Right ventricle myocardium superior (tissue), 1 donor: ENCODE measurements at regions not wholly inside any gene's neighbourhood (a gene's known extent, or its start where the extent isn't known, plus 50 kb on each side); places are given as distances from the start of the nearest gene placed in this dataset.

Experiments
- ATAC-seq: fragments of 200-7000 bp; cut with Tn5 transposase; one replicate; pipeline ENCODE4 v1.9.1; 2020; ENCODE audit warnings: mild to moderate bottlenecking; ENCODE audit not compliant: poor library complexity
- DNase-seq: peaks from one replicate; pipeline ENCODE4 v3.0.0-alpha.2; 2020
- intact Hi-C: fragments of 100-400 bp; cut with DNase I; formaldehyde crosslinking; loops from one replicate; pipeline ENCODE4 v1.11.2; 2022
- donor health status: DM: no; HTN: yes; CAD: no; lungs with severe emphysema.

DNA sequence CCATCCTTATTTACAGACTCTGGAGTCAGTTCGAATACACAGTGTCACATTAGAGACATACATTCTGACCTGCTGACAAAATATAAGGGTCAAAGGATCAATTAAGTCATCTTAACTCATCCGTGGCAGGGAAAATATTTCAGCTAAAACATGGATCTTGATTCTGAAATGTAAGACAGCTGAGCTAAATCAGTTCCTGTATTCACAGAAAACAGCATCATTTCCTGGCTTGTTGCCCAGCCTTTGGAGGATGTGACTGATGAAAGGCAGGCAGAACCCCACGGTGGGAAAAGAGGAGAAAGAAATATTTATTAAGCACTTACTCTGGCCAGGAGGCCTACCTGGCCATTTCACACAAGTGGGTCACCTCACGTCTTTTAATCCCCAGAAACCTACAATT is 101.9 kb downstream of the GAS2L3 start:
- intact Hi-C loops = no loop called here
- ATAC-seq (no peak), DNase-seq (no peak)

DNA sequence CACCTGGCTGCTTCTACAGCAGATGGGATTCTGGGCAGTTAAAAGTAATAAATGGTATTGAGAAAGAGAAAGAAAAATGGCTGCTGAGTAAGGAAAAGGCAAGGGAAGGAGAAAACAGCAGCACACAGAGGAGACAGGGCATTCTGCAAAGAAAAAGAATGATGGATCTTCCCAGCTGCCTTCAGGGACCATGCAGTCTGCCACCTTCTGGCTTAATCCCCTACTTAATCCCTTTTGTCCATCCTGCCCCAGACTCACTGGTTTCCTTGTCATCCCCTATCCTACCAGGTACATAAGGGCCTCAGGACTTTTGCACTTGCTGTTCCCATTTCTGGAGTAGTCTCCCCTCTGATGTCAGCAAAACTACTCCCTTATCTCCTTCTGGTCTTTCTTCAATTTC is 107.6 kb downstream of the GAS2L3 start:
- intact Hi-C loops = no loop called here
- DNase-seq (no peak), ATAC-seq (no peak)

DNA sequence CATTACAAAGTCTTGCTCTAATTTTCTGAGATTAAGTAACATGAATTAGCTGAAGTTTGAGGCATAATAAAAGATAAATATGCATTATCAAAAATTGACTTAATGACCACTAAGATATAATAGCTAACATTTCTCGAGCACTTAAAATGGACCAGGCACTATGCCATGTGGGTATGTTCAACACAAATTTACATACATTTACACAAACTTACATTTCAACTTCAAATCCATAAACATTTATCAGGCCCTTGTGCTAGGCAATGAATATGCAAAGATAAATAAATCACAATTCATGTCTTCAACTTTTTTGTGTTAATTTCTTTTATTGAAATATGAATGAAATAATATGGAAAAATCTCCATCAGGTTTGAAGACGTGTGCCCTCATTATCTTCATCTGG is 108.7 kb downstream of the GAS2L3 start:
- ATAC-seq = no peak
- intact Hi-C loops = no loop called here
- no peak for DNase-seq

DNA sequence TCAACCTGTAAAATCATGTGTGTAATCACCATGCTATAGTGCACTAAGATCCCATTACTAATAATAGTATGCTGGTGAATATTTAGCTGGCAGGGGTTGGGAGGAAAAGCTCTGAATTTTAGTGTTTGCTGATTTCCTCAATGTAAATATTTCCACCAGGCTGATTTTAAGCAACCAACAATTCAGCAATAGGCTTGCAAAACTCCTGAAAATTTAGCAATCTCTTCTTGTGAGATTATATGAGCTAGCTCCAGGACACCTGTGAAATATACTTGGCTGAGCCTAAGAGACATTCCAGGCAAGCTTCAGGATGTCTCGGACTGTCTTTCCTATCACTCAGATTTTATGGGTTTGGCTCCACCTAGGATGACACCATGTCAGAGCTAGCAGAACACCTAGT is 106.9 kb upstream of the ANO4 start:
- ATAC-seq (no peak), DNase-seq (no peak)
- intact Hi-C loops = no loop called here

DNA sequence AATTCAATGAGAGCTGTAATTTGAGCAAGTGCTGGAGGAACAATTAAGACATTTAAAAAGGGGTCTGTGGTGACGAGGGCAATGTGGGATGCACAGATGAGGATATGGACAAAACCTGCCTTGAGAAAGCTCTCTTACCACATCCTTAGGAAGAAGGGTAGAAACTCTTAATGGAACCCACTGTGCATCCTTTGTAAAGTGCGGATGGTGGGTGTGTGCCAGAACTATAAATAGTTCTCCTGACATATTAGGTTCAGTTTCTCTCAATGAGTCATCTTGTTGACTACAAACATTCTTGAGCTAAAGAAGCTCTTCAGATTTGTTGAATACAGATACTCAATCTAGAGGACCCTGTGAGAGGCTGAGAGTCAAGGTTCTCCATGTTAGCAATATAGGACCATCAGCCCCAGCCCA is 106.1 kb upstream of the ANO4 start:
- intact Hi-C loops = no loop called here
- DNase-seq = no peak
- ATAC-seq = no peak

DNA sequence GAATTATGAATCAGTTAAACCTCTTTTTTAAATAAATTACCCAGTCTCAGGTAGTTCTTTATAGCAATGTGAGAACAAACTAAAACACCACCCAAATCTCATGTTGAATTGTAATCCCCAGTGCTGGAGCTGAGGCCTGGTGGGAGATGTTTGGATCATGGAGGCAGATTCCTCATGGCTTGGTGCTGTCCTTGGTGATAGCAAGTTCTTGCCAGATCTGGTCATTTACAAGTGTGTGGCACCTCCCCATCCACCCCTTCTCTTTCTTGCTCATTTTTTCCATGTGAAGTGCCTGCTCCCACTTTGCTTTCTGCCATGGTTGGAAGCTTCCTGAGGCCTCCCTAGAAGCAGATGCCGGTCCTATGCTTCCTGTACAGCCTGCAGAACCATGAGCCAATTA is 102.1 kb upstream of the ANO4 start:
- intact Hi-C loops = no loop called here
- ATAC-seq (no peak), DNase-seq (no peak)

DNA sequence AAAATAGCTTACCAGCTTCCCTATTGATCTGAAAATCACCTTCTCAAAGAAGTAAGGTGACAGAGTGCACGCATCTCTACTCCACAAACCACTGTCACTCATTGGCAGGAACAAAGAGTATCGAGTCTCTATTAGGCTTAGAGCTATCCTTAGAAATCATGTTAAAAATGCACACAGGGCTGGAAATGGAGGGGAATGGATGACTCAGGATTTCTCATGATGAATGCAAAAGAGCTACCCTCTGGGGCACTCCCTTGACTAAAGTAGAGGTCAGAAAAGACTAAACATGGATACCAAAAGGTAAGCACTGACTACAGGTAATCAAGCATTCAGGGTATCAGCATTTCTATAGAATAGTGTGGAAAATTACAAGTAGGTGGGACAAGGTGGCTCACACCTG is 96.1 kb upstream of the ANO4 start:
- ATAC-seq (no peak), DNase-seq (no peak)
- intact Hi-C loops = no loop called here

DNA sequence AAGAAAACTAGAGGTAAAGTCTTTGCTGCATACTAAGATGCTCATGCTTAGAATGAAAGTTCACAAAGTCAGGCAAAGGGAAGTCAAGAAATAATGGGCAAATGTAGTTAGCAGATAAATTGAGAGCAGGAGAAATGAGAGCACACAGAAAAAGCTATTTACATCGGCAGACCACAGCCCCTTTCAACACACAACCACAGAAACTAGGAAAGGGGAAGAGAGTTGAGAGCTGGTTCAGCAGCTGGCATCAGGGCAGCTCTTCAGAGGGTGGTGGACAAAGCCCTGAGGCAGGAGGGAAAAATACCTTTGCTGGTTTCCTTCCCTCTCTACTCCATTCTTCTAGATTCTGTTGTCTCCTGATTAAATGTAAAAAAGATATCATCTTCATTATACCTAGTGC is 95.4 kb upstream of the ANO4 start:
- ATAC-seq (no peak), DNase-seq (no peak)
- intact Hi-C loops = no loop called here

DNA sequence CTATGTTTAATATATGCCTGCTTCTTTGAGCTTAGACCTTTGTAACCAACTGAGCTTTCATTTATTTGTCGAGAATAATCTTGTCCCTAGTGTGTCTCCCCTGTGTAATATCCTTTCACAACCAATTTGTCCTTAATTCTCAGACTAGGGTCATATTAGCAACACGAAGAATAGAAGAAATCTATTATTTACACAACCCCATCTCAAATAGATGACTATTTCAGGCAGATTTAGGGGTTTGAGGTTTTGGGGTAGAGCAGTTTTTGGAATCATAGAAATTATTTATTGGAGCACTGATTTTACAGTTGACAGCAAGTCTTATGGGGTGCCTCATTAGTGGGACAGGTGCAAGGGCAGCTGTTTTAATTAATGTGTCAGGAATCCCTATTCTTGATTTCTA is 91.2 kb upstream of the ANO4 start:
- intact Hi-C loops = no loop called here
- ATAC-seq = no peak
- no peak for DNase-seq

DNA sequence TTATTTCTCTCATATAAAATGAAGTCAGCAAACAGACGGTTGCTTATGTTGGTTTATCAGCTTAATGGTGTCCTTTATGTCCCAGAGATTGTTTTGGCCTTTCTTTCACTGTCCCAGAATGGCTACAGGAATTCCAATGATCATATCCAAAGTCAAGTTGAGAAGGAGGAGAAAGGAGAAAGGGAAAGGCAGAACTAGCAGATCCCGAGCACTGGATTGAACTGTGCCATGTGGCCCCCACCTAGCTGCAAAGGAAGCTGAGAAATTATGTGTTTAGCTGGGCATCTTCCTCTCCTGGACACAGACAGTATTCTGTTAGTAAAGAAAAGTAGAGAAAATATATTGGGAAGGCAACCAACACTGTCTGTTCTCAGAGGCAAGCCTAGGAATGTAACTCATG is 90.7 kb upstream of the ANO4 start:
- no peak for ATAC-seq
- intact Hi-C loops = no loop called here
- no peak for DNase-seq

DNA sequence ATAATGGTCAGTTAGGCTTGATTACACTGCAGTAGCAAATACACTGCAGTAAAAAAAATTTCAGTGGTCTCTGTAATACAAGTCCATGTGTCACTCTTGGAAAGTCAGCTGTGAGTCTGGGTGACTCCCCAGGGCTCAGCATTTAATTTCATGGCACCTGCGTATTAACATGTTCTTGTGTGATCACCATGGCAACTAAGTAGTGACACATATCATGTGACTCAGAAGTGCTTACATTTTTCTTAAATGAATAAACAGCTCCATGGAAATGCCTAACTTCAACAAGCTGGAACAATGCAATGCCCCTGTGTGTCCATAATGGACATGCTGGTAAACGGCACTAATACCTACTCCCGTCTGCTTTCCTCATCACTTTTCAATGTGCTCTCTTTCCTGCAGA is 88.5 kb upstream of the ANO4 start:
- ATAC-seq (no peak), DNase-seq (no peak)
- intact Hi-C loops = no loop called here

DNA sequence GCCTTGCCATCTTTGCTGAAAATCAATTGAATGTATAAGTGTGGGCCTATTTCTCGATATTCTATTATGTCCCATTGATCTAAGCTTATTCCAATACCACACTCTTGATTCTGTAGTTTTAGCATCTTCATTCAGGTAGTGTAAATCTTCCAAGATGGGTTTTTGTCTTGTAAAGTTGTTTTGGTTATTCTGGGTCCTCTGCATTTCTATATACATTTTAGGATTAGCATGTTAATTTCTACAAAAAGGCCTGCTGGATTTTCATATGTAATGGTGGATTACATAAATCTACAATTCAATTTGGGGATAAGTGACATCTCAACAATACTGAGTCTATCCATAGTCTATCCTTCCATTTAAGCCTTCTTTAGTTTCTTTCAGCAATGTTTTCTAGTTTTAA is 86.0 kb upstream of the ANO4 start:
- ATAC-seq (no peak), DNase-seq (no peak)
- intact Hi-C loops = no loop called here

DNA sequence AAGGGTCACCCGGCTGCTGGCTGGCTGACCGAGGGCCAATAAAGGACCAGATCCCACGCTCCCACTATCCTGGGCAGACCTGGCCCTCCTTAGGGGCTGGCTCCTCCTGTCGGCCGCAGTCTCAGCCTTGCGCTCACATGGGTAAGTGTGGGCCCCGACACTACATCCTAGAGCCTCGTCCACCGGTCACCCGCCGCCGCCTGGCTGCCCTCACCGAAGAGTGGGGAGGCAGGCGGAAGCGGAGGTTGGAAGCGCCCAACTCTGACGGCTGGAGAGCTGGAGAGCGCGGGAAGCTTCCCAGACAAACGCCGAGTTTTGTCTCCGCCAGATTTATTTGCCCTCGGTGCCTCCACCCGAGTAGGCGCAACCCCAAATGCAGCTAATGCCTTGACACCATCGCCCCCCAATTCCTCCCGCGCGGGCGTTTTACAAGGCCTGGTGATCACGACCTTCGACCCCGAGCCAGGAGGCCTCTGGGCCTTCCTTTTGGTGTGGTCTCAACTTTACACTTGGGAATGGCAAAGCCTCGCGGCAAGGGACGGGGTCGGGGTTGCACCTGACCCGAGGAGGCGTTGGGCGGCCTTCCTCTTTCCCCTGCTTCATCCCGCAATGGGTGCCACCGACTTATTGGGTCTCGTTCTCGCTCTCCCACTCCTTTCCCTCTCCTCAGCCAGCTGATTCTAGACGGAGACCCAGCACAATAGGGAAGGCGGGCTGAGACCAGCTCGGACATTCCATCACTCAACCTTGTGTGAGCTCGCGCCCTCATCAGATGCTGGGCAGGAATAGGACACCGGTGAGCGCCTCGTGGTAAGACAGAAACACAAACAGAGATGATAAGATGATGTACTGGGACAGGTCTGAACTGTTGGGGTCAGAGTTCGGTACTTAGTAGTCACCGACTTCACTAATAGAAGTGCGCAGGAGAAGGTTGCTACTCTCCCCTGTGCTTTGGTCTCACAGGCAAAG is 78.3 kb upstream of the ANO4 start:
- DNase-seq = no peak
- intact Hi-C loops = no loop called here
- no peak for ATAC-seq

DNA sequence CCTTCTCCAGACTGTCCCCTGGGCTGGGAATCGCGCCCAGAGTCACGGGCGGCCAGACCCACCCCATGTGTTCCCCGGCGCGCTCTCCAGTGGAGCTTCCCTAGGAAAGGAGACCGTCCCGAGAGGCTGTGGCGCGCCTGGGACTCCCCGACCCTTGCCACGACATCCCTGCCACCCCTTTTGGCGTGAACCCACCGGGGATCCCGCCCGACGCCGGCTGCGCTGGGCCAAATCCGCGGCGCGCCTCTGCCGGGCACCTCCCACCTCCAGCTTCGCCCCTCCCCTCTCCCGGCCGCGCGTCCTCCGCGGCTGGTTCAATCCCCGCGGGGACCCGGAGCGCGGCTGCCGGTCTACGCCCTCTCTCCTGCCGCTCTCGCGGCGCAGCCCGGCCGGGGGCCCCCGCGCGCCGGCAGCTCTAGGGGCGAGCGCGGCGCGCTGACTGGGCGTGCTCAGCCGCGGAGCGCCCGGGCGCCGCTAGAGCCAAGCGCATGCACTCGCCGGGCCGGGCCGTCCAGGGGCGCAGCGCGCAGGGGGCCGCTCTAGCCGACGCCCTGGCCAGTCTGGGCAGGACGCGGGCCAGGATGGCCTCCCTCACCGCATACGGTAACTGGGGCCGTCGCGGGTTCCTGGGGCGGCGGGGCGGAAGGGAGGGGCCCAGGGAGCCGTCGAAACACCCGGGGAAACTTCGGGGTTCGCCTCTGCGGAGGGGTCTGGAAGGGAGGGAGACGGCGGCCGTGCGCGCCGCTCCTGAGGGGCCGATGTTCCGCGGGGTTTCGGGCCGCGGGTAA is 77.4 kb upstream of the ANO4 start:
- DNase-seq = no peak
- ATAC-seq = peak; percentile 31

DNA sequence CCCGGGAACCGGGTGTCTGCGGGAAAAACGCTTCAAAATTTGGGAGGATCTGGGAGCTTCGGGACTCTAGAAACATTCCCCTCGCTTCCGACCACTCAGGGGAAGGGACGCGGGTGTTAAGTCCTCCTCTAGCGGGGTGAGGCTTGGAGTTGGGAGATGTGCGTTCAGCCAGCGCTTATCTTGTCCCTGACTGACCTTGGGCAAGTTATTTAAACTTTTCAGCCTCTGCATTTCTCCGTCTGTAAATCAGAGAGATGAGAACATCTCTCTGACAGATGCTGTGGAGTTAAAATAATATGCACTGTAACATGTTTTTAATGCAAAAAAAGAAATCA is 76.9 kb upstream of the ANO4 start:
- DNase-seq = no peak
- ATAC-seq = no peak
- intact Hi-C loops = no loop called here

More for the DNA sequence above, 77.4 kb upstream of the ANO4 start:
- intact Hi-C loops = no loop called here

DNA sequence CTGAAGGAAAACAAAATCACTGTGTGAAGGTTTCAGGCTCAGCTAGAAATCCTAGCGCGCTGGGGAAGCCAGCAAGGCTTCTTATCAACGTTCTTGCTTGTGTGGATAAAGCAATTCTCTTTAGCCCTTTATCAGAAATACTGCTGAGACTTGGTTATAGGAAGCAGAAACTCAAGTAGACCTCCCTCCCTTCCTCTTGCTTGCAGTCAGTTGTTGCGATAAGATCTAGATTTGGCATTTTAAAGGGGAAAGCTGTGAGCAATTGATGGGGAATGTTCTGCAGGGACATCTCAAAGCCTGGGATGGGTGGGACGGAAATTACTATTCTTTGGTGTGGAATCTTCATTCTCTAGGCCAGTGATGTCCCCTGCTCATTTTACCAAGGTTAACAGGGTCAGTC is 76.4 kb upstream of the ANO4 start:
- DNase-seq = no peak
- no peak for ATAC-seq
- intact Hi-C loops = no loop called here

DNA sequence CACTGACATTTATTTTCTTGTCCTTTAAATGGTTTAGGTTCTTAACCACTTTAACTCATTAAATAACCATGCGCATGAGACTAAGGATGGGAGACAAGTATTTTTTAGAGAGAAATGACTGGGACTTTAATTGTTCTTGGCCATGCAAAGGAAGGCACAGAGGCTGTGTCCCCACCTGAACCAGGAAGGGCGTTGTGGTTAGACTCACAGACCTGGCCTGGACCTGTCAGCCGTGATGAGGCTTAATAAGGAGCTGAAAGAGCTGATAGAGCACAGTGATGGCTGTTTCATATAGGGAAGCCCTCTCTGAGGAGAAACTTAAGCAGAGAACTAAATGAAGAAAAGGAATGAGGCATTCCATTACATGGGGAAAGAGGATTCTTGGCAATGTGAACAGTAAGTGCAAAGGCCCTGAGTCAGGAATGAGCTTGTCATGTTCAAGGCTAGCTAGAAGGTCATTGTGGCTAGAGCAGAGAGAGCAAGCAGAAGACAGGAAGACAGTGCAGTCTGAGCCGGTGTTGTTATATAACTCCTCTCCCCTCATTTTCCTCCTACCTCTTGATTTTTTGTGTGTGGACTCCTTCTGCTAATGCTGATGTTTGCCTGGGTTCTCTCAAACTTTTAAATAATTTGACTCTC is 74.4 kb upstream of the ANO4 start:
- ATAC-seq = no peak
- no peak for DNase-seq
- intact Hi-C loops = no loop called here

DNA sequence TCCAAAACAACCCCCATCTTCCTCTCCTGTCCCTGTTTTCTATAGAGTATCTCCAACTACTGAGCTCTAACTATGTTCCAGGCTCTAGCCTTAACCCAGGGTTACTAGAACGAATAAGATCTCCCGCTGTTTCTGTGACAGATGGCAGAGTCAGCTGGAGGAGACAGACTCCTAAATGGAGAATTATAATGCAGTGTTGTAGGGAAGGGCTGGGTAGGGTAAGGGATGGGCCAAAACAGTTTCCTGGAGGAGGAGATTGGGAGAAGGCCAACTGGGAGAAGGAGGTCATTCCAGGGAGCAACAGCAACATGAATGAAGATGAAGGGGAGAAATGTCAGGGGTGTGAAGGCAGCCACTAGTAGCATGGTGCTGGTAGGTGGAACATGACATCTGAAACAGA is 73.4 kb upstream of the ANO4 start:
- ATAC-seq (no peak), DNase-seq (no peak)
- intact Hi-C loops = no loop called here

DNA sequence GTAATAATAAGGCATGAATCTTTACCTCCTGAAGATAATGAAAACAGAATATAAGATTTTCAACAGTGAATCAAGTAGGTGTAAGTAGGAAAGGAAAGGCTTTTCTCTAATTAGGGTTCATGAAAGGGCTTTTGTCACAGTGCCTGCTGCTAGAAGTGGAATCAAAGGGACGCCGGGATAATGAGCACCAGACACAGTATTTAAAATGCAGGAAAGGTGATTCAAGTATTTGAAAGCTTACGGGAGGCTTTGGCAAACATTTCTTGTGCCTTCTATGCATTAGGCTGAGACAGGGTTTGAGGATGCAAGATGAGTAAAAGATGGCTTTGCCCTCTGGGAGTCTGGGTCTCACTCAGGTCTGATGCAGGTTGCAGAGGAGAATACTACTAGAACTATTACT is 70.5 kb upstream of the ANO4 start:
- ATAC-seq = no peak
- intact Hi-C loops = no loop called here
- DNase-seq = no peak
